B cell (primary cell): ENCODE measurements at regions not wholly inside any gene's neighbourhood (a gene's known extent, or its start where the extent isn't known, plus 50 kb on each side); places are given as distances from the start of the nearest gene placed in this dataset.
A peak's percentile ranks its signal among the peaks of the same experiment; 100 is the strongest.

Source experiments
- EZH2 ChIP-seq: IDR thresholded peaks from 2 replicates; pipeline ENCODE4 v1.6.1; 2012; ENCODE audit warnings: borderline replicate concordance, low read depth, mild to moderate bottlenecking, moderate library complexity, low read length; ENCODE audit not compliant: insufficient read depth, poor library complexity, severe bottlenecking
- TF ChIP-seq, protein P1 (sequence below): fragments of 200-600 bp; IDR thresholded peaks from one replicate; pipeline ENCODE4 v1.8.0; 2022; ENCODE audit warnings: antibody characterized with exemption, mild to moderate bottlenecking

DNA sequence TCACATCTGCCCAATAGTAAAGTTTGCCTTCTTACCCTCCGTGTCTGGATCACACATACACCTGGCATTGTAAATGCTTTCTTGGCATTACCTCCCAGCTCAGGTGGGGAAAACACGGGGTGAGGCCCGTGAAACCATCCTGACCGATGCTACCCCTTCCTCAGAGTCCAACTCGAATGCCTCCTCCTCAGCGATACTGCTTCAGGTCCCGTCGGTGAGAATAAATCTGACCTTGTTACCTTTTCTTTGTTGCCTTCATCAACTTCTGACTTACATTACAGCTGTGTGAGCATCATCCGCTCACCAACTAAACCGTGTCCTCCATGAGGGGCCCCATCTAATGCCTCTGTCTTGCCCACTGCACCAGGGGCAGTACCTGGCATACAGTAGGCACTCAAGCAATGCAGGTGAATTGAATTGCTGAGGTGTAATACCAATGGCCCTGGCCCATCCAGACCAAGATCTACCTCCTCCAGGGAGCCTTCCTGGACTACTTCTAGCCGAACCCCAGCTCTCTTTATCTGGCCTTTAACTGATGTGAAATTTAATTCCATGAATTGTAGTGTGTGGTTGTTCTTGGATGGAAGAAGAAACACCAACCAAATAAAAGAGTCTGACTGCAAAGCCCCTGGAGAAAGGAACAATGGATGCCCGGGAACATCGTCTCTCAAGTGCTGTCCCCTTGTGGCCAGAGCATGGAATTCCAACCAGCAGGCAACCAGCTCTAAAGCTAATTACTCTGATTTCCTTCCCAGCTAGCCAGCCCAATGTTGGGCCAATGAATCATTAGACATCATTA, 141.5 kb downstream of the ANKRD60 start:
- TF ChIP-seq, protein P1, sequence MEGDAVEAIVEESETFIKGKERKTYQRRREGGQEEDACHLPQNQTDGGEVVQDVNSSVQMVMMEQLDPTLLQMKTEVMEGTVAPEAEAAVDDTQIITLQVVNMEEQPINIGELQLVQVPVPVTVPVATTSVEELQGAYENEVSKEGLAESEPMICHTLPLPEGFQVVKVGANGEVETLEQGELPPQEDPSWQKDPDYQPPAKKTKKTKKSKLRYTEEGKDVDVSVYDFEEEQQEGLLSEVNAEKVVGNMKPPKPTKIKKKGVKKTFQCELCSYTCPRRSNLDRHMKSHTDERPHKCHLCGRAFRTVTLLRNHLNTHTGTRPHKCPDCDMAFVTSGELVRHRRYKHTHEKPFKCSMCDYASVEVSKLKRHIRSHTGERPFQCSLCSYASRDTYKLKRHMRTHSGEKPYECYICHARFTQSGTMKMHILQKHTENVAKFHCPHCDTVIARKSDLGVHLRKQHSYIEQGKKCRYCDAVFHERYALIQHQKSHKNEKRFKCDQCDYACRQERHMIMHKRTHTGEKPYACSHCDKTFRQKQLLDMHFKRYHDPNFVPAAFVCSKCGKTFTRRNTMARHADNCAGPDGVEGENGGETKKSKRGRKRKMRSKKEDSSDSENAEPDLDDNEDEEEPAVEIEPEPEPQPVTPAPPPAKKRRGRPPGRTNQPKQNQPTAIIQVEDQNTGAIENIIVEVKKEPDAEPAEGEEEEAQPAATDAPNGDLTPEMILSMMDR = peak; percentile 53
- no peak for TF ChIP-seq EZH2
